SKM-1 (cell line): ENCODE measurements at regions not wholly inside any gene's neighbourhood (a gene's known extent, or its start where the extent isn't known, plus 50 kb on each side); places are given as distances from the start of the nearest gene placed in this dataset.

Source experiments
- DNase-seq: peaks from one replicate; lab custom pipeline; 2025; ENCODE audit not compliant: unreplicated experiment; lab: John Stamatoyannopoulos, UW

- DNase-seq: no peak
Measured at GRCh38 chr9:28163619-28164018, 590.3 kb upstream of the C9orf72 start.

GRCh38 chr9:28166179-28166578, 592.9 kb upstream of the C9orf72 start:
- no peak for DNase-seq

- DNase-seq: no peak
Measured at GRCh38 chr9:28177142-28177541, 603.9 kb upstream of the C9orf72 start.

- no peak for DNase-seq
Measured at GRCh38 chr9:28177925-28178324, 604.6 kb upstream of the C9orf72 start.

DNA sequence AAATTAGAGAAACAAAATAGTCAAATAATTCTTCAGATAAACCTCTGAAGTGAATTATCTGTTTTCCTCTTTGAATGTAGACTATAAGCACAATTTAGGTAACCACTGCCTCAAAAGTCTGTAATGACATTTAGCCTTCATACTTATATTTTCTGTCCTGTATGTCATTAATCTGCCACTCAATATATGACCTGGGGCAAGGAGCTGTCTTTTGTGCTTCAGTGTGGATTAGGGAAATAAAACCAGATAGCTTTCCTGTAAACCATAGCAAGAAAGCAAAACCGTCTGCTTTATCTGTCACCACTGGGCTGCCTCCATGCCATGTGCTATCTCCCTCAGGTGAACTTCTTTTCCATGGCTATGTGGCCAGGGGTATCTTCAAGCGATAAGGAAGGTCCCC, 606.6 kb upstream of the C9orf72 start:
- no peak for DNase-seq

GRCh38 chr9:28190981-28191380, 617.7 kb upstream of the C9orf72 start:
- no peak for DNase-seq

GRCh38 chr9:28197653-28198052, 624.4 kb upstream of the C9orf72 start:
- DNase-seq: no peak

GRCh38 chr9:28203036-28203435, 629.8 kb upstream of the C9orf72 start:
- DNase-seq: no peak

DNA sequence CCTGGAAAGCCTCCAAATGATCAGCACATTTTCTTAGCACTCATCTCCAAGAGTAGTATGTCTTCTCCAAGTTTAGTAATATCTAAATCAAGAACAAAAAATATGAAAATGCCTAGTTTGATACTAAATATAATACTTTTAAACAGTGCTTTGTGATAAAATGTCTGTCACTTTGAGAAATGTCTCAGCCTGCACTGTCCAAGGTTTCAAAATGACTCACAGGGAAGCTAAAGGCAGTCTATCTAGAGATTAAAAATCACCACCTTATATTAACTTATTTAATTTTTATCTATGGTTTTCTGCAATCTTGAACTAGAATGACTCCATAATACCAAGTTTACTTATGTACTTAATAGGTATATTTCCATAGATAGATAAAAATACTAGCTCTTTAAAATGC, 633.0 kb upstream of the C9orf72 start:
- no peak for DNase-seq

DNA sequence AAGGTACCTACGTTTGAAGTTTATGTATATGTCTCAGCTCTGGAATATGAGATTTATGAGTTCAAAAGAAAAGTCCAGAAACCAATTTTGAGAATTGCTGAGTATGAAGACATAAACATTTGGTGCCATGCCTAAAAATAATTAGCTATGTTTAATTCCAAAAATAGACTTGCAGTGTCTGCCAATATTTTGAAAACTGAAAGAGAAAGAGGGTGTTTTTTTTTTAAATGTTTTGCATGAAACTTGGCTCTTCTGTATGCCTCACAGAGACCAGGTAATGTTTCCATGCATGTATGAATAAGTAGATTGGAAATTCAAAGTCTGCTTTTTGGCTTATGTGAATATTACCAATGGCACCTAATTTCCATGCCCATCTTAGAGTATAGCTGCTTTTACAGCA, 634.4 kb upstream of the C9orf72 start:
- no peak for DNase-seq

- DNase-seq: no peak
Measured at GRCh38 chr9:28209130-28209529, 635.8 kb upstream of the C9orf72 start.

- DNase-seq: no peak
Measured at GRCh38 chr9:28212979-28213378, 639.7 kb upstream of the C9orf72 start.

DNA sequence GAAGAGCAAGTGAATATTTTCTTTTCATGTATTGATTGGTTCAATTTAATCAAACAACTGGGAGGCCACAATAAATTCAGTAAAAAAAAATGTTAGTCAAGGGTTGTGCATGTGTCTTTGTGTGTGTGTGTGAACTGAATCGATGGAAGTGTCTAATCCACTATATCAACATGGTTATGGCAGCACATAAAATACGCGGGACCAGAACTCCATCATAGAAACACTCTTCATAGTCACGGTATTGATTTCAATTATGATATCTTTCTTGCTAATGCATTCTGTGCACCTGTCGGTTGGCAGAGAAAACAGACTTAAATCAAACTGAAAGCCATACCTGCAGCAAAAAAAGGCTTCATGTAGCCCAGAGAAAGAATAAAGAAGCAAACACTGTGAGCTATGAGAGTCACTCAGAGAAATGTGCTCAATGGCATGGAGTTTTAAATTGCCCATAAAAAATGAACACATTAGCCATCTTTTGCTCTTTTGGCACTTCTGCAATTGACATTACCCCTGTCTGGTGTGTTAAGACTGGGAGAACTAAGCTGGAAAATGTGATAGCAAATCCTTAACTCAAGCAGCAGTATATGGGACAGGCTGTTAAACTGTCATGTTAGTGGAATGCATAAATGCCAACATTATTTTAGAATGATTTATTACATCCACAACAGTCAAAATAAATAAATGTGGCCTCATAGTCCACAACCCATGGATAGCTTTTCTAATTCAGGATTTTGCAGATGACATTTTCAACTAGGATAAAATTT, 642.4 kb upstream of the C9orf72 start:
- no peak for DNase-seq

DNA sequence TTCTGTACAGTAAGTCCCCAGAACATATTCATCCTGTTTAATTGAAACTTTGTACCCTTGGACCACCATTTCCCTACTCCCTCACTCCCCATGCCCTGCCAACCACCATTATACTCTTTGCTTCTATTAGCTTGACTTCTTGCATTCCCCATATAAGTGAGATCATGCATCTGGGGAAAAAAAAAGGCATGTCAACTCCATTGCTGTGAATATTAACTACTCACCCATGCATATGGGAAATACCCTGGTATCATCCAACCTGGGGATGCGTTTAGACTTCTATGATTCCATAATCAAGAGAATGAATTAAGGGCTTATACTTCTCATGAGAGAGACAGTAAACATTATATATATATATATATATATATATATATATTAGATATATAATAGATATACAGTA, 659.4 kb upstream of the C9orf72 start:
- no peak for DNase-seq

GRCh38 chr9:28234133-28234893, 661.0 kb upstream of the C9orf72 start:
- peak; percentile 53 for DNase-seq

GRCh38 chr9:28234894-28235277, 661.6 kb upstream of the C9orf72 start:
- DNase-seq: peak; percentile 53

- no peak for DNase-seq
Measured at GRCh38 chr9:28249424-28249823, 676.1 kb upstream of the C9orf72 start.

GRCh38 chr9:28255174-28255573, 681.9 kb upstream of the C9orf72 start:
- DNase-seq: no peak

- no peak for DNase-seq
Measured at GRCh38 chr9:28260330-28260729, 687.0 kb upstream of the C9orf72 start.

- no peak for DNase-seq
Measured at GRCh38 chr9:28264368-28264767, 691.1 kb upstream of the C9orf72 start.

DNA sequence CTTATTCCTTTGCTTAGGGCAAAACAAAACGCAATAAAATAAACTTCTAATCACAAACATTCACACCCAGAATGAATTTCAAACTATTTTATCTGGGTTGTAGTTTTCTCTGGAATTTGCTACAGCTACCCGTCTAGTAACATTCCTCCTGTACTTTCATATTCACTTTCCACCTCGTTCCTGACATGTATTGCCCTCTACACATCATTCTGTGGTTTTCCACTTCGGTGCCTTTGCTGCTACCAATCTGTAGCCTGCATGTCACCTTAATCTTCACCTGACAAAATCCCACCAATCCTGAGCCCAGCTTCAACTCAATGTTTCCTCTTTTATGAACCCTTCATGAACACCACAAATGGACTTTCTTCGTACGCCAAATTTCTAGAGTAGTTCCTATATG, 694.1 kb upstream of the C9orf72 start:
- no peak for DNase-seq

GRCh38 chr9:28270156-28270555, 696.9 kb upstream of the C9orf72 start:
- no peak for DNase-seq

DNA sequence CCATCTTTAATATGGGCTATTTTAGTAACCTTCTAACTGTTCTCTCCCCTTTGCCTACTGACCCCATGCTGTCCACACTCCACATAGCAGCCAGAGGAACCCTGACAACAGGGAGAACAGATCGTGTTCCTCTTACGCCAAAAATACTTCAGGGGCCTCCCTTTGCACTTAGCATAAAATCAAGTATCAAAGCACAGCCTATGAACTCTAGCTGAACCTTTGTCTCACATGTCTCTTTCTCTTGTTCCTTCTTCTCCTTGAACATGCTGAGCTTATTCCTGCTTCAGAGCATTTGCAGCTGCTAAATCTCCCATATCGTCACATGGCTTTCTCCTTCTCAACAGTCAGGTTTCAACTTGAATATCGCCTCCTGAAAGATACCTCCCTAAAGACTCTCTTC, 698.8 kb upstream of the C9orf72 start:
- DNase-seq: no peak
